ENCODE measurements at regions not wholly inside any gene's neighbourhood (a gene's known extent, or its start where the extent isn't known, plus 50 kb on each side); places are given as distances from the start of the nearest gene placed in this dataset.

- TF ChIP-seq POLR2AphosphoS5 (IDR thresholded peaks at IDR 0.05), result no peak
- TF ChIP-seq POLR2A (IDR thresholded peaks at IDR 0.05), result no peak
Observed at GRCh38 chrX:1026263-1027015, 186.0 kb downstream of the CRLF2 start.

Data from gastroesophageal sphincter (tissue), 2 donors.